ENCODE measurements at regions not wholly inside any gene's neighbourhood (a gene's known extent, or its start where the extent isn't known, plus 50 kb on each side); places are given as distances from the start of the nearest gene placed in this dataset.
"Not testable (repeated sequence)": the region's sequence is repeated elsewhere in the genome, so short reads cannot be mapped to it uniquely, and the experiment has no call there.

- not testable (repeated sequence) for TF ChIP-seq EZH2 (IDR thresholded peaks at IDR 0.05; ENCODE audit: low read depth); CTCF (conservative IDR thresholded peaks at IDR 0.05)
These were observed 397.2 kb downstream of the NKX6-1 start for GRCh38 chr4:84101653-84102625.
